ENCODE measurements at regions not wholly inside any gene's neighbourhood (a gene's known extent, or its start where the extent isn't known, plus 50 kb on each side); places are given as distances from the start of the nearest gene placed in this dataset.
A peak's percentile ranks its signal among the peaks of the same experiment; 100 is the strongest.
"Not testable (repeated sequence)": the region's sequence is repeated elsewhere in the genome, so short reads cannot be mapped to it uniquely, and the experiment has no call there.

DNA sequence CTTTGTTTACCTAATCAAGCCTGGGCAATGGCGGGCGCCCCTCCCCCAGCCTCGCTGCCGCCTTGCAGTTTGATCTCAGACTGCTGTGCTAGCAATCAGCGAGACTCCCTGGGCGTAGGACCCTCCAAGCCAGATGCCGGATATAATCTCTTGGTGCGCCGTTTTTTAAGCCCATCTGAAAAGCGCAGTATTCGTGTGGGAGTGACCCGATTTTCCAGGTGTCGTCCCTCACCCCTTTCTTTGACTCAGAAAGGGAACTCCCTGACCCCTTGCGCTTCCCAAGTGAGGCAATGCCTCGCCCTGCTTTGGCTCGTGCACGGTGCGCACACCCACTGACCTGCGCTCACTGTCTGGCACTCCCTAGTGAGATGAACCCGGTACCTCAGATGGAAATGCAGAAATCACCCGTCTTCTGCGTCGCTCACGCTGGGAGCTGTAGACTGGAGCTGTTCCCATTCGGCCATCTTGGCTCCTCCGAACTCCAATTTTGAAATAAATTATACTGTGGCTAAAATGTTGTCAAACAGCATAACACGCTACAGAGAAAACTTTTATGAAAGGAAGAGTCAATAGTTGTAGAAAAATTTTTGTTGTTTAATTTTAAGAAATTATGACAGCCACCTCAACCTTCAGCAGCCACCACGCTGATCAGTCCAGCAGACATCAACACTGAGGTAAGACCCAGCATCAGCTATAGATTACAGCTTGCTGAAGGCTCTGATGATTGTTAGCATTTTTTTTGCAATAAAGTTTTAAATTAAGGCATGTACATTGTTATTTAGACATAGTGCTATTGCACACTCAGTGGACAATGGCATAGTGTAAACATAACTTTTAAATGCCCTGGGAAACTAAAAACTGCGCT, 384.7 kb upstream of the DEPDC1 start:
- DNase-seq, result not testable (repeated sequence)

DNA sequence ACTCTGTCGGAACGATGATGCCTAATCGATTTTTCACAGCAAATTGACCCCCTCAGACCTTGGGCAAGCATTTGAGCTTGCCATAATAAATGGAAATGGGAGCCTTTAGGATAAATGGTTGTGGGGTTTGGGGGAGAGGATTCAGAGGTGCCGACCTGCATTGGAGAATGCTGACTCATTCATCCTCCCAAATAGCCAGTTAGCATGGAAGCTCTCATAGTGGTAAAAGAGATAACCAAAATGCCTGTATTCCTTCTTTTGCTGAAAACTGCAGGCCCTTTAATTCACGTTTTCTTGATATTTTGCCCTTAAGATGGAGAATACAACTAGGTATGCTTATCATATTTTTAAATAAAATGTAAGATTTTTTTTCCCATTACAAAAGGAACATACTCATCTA, 392.6 kb upstream of the DEPDC1 start:
- DNase-seq, result no peak

DNA sequence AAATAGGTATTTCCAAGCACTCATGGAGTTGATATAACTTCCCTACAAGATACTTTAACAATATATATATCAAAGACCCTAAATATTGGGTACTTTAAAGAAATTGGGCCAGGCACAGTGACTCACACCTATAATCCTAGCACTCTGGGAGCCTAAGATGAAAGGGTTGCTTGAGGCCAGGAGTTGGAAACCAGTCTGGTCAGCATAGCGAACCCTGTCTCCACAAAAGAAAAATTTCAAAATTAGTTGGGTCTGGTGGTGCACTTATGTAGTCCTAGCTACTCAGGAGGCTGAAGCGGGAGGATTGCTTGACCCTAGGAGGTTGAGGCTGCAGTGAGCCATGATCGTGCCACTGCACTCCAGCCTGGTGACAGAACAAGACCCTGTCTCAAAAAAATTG, 393.9 kb upstream of the DEPDC1 start:
- DNase-seq, result no peak

DNA sequence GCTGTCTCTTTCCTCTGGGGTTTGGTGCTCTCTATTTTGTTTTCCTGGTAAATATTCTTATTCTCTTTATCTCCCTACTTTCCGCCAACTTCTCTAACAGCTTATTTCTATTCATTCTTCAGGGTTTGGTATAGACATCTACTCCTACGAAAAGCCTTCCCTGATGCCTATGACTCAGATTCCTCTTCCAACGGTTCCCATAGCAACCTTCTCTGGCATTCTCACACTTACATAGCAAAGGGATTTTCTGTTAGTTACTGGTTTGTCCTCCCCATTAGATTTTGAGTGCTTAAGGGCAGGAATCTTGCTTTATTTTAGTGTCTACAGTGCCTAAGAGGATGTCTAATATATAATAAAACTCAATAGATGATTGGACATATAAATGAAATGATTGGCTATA, 407.6 kb upstream of the DEPDC1 start:
- DNase-seq, result peak; percentile 36

DNA sequence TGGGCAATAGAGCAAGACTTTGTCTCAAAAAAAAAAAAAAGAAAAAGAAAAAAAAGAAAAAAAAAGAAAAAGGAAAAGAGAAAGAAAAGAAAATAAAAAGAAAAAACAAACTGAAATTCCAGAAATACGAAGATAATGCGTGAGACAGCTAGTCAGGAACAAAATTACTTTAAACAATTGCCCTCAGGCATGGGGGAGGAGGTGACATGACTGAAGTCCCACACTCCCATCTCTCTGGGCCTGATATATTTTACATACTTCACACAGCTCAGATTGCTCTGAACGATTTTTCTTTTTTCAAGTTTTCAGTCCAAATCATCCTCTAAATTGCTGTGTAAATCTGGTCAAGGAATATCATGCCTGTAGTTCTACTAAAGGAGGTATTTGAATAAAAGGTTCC, 409.5 kb upstream of the DEPDC1 start:
- no peak for DNase-seq

DNA sequence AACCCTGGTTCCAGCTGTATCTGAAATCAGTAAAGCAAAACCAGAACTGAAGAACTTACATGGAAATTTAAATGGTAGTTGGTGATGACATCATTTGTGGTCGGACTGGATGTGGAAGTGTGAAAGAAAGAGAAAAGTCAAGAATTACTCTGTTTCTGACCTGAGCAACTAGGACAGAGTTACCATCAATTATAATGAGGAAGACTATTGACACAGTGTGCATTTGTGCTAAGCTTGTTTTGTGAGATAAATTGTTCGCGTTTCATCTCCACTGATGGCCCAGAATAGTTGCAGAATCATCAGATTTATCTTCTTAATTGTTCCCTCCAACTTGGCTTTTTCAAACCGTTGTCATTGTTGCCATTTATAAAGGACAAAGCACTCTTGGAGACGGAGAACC, 410.6 kb upstream of the DEPDC1 start:
- DNase-seq, result no peak

DNA sequence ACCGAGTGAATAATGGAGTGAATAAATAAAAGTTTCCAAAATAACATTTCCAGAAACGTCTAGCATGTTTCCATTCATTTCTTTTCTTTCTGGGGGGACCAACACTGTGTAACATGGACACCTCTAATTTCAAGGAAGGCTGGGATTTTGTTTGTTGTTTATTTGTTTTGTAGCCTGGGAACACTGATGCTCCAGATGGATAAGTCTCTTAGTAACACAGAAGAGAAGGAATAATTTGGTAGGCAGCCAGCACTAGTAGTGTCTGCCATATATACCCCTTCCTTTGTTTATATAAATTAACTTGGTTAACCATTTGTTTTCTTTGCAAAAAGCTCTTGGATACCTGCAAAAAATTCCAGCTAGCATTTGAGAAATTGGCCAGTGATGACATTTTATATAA, 411.4 kb upstream of the DEPDC1 start:
- DNase-seq, result peak; percentile 62

DNA sequence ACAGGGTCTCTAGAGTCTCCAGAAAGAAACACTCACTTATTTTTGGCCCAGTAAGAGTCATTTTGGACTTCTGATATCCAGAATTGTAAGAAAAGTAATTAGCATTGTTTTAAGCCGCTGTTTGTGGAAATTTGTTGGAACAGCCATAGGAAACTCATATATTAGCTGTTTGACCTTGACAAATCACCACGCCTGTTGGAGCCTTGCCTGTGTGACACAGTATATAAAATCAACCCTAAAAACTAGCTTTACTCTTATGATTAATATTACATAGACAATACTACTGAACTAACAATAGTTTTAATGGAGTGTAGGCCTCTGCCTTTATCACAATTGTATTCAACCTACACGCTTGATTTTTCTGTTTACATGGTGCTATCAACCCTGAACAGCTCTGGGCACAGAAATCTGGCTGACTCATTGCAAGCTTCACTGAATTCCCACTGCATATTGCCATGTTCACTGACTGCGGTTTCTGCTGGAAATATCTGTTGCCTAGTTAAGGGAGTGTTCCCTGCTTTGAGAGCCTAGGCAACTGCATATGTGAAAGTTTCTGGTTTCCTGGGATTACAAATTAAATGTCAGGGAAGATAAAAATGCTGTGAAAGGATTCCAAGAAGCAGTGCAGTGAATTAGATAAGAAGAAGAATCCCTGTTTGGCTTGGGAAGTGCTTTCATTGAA, 419.5 kb upstream of the DEPDC1 start:
- DNase-seq, result peak; percentile 81

DNA sequence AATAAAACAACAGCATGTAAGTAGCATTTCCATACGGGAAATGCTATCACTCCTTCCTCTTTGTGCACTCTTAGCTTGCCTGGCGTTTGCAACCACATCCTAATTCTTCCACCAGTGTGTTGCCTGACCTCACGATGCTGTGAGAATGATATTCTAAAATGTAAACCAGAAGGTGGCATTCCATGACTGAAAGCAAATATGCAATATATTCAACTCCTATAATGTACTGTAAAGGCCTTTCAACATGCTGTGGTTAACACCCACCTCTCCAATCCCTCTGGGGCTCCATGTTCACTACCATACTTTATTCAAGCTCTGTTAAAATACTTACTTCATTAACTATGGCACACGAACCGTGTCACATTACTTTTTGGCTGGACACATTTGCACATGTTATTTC, 420.6 kb upstream of the DEPDC1 start:
- no peak for DNase-seq

DNA sequence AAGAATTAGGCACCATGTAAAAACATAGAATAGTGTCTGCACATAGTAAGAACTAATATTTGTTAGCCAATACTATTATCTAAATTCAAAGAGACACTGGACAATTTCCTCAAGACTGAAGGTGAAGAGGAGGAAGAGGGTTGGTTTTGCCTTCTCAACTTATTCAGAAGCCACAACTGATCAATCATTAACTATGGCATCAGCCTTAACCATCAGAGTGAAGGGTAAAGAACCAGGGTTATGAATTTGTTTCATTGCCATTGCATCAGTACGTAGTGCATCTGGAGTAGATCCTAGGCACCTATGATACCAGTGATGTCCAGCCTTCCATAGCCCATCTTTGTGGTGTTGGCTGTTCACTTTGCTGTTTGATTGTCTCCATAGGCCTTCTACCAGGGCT, 421.7 kb upstream of the DEPDC1 start:
- DNase-seq, result no peak

DNA sequence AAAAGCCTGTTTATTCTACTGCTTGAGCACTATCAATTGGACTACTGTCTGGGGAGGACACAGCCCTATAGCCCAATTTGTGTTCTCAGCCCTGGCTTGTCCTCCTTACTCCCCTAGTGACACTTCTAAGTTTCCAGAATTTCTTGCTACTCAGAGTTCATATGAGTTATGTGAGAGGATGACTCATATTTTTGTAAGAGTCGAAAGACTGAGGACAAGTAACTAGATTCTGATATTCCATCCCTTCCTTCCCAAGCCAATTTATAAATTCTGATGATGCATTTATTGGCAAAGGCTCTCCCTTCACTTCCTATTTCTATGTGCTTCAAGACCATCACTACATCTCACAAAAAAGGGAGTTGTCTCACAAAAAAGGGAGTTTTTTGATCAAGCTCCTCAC, 422.2 kb upstream of the DEPDC1 start:
- DNase-seq, result no peak

DNA sequence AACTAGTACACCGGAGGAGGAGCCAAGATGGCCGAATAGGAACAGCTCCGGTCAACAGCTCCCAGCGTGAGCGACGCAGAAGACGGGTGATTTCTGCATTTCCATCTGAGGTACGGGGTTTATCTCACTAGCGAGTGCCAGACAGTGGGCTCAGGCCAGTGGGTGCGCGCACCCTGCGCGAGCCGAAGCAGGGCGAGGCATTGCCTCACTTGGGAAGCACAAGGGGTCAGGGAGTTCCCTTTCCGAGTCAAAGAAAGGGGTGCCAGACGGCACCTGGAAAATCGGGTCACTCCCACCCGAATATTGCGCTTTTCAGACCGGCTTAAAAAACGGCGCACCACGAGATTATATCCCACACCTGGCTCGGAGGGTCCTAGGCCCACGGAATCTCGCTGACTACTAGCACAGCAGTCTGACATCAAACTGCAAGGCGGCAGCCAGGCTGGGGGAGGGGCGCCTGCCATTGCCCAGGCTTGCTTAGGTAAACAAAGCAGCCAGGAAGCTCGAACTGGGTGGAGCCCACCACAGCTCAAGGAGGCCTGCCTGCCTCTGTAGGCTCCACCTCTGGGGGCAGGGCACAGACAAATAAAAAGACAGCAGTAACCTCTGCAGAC, 426.7 kb upstream of the DEPDC1 start:
- not testable (repeated sequence) for DNase-seq

DNA sequence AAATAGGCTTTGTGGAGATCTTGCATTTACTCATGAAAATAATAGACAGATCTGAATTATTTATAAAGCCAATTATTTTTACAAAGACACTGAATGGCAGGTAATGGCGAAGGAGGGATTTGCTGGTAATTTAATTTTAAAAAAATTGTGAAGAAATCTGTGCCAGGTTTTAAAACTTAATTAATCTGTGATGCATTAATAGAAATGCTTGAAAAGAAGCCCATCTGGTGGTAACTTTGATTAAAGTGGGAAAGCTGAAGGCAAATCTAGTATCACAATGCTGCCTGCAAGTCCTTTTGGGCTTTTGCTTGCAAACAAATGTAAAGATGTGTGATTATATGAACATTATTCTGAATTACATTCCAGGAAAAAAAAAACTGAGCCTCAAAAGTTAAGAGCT, 433.2 kb upstream of the DEPDC1 start:
- no peak for DNase-seq

DNA sequence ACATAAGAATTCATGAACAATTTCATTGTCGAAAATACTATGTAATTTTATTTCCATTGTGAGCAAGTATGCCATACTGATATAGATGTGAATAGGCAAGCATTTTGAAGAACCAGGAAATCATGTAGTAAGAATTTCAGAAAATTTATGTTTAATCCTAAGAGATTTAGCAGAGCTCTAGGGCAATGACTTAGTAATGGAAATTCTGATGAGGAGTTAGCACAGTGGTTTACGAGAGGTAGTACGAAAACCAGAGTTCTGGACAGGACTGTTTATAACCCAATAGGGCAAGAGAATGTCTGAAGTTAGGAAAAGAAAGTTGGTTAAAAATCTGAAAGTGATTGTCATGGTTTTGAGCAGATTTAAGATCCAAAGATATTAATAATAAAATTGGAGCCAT, 439.6 kb upstream of the DEPDC1 start:
- no peak for DNase-seq

DNA sequence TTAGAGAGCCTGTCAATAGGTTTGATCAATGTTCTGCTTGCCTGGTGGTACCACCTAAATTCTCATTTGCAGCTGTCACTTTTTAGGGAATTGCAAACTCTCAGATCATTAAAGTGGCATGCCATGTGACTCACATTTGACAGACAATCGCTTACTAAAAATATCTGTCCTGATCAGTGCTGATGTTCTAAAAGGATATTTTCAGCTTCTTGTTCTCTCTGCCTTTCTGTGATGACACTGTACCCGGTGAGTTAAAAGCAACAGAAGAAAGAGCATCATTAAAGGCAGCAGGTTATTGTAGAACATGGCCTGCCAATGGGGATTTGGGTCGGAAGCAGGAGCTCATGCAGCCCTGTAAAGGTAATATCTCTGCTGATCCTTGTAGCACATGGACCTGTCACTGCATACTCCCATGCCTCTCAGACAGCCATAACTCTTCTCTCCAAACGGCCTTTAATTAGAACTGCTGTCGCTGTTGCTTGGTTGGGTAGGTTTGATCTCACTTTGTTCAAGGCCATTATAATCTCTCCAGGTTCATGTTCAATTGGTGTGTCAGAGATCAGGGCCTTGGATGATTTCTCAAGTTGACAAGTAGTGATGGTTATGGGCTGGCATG, 441.3 kb upstream of the DEPDC1 start:
- DNase-seq, result no peak

DNA sequence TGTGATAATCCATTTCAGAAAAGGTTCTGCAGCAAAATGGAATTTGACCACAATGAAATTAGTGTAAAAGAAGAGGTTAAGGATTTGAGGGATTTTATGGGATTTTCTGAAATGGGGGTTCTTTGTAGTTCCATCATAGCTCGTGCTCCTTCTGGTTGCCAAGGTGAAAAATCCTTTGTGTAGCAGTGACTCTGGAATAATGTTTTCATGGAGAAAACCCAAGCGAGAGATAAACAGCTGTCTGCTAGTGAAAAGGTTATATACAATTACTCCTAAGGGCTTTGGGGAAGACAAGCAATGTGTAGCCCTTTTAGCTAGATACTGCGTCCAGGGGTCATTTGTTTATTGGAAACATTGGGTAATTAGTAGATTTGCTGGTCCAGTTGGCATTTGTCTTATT, 453.2 kb upstream of the DEPDC1 start:
- no peak for DNase-seq

DNA sequence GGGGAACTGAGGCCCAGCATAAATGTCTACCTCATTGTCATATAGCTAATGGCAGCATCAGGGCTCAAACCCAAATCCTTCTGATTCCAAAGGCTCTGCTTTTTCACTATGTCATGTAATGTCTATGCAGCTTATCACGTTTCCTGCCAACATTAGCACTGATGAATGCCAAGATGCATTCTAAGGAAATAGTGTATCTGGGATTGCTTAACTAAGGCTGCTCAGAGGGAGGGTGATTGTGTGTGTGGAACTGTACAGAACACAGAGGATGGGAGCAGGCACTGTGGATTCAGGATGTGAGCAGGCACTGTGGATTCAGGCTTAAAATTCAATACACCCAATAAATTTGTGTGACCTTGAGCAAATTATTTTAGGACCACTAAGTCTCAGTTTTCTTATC, 456.4 kb upstream of the DEPDC1 start:
- DNase-seq, result peak; percentile 53

DNA sequence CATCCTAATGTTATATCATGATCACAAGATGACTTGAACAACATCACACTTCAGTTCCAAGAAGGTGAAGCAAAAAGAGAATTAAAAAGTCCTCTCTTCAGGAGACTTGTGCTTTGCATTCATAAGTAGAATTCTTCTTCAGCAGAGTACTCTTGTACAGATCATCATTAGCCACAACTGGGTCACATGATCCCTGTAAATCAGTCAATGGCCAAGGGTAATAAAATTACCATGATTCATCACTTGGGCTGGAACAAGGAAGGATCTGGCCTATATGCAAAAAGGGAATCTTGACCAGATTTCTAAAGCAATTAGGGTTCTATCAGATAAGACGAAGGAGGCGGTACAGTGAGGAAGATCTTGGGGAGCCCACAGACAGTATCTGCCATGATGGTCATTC, 458.0 kb upstream of the DEPDC1 start:
- peak; percentile 98 for DNase-seq

DNA sequence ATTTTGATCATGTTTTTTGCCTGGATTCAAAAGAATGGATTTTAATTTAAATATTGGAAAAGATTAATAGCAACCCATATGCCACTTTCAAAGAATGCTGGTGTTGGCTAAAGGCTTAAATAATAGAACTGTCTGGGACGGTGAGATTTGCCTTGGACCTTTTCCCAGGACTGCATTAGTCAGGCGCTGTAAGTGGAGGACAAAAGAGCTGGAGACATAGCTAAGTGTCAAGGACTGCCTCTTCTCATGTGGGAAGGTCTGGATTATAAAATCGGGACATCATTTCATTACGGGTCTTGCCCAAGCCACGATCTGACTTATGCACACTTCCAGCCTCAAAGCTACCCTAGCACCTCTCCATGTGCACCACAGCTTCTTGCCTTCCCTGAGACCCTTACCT, 458.5 kb upstream of the DEPDC1 start:
- peak; percentile 95 for DNase-seq

DNA sequence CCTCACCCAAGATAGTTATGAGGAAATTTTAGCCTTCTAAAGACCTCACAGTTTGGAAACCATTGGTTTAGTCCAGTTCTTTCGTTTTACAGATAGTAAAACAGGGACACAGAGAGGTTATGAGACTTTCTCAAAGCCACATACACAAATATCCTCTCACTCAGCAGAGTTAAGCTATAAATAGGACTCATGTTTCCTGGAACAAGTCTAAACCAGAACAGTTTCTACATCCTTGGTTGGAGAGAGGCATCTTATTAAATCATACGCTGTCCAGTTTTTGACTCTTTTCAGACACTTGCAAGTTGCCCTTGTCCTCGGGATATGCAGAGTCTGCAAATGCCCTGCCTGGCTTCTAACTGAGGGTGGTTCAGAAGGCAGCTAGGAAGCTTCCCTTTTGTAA, 462.1 kb upstream of the DEPDC1 start:
- no peak for DNase-seq

DNA sequence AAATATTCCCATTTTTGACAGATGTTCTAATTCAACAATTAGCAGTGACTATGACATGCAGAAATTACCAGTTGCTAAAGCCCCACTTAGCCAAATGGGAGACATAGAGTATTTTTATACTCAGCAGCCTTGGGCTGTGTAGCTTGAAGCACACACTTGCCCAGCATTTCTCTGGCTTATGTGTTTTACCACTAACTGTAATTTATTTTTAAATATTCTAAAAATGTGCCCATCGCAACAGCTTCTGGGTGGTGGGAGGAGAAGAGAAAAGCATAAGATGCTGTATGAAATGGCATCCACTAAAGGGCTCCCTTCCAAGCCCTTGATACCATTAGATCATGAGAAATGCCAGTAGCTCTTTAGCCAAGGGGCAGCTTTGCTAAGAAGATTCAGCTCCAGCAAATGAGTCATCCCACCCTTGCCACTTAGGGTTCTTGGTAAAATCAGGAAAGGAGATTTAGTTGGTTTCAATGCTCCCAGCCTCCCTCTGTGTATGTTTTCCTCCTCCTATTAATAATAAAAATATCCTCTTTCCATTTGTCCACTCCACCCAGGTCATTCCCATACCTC, 462.7 kb upstream of the DEPDC1 start:
- DNase-seq, result peak; percentile 51

DNA sequence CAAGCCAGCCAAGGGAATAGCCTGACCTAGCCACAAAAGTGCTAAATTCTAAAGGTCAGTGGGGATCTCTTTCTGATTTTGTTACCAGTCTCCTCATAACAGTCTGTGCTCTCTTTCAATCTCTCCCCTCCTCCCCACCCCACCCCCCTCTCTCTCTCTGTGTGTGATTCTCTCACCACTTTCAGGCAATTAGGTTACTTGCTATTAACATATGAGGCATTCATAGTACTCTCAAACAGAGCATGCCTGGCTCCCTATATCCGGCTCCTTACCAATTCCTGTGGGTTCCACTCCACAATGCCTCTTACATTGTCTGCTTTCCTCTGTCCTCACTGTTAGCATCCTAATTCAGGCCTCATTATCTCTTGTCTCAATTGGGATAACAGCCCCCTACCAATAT, 464.3 kb upstream of the DEPDC1 start:
- DNase-seq, result no peak

DNA sequence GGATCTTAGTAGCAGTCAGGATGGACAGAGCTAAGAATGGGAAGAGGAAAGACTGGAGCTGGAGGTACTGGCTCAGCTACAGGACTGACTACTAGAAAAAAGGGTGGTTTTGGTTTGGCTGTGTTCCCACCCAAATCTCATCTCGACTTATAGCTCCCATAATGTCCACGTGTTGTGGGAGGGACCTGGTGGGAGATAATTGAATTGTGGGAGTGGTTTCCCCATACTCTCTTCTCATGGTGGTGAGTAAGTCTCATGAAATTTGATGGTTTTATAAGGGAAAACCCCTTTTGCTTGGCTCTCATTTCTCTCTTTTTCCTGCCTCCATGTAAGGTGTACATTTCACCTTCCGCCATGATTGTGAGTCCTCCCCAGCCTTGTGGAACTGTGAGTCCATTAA, 466.5 kb upstream of the DEPDC1 start:
- no peak for DNase-seq
